ENCODE measurements at regions not wholly inside any gene's neighbourhood (a gene's known extent, or its start where the extent isn't known, plus 50 kb on each side); places are given as distances from the start of the nearest gene placed in this dataset.

- H3K36me3 ChIP-seq (ENCODE audit: control insufficient read depth in 2 of 2, extremely low read depth in 1 of 2, insufficient read depth in 2 of 2, low read length in 2 of 2) = no peaks in the 10 kb centered on the region
- no peaks in the 10 kb centered on the region for H3K9me1 ChIP-seq (ENCODE audit: control insufficient read depth, extremely low read depth, insufficient read depth, low read length)
- H3K9me3 ChIP-seq (ENCODE audit: control insufficient read depth, low read depth, low read length) = no peaks in the 10 kb centered on the region
- FAIRE-seq (no peak), DNase-seq (ENCODE audit: low read depth, low spot score) (no peak)
- H3K79me2 ChIP-seq (ENCODE audit: control insufficient read depth, insufficient read depth, low read length) = no peaks in the 10 kb centered on the region
- H3K27me3 ChIP-seq (ENCODE audit: control insufficient read depth, extremely low read depth, insufficient read depth, low read length) = no peaks in the 10 kb centered on the region
- H3K27ac ChIP-seq (ENCODE audit: control insufficient read depth, insufficient read depth, low read length) = no peak overlapping the region
- H3K4me2 ChIP-seq (ENCODE audit: control insufficient read depth, extremely low read depth, insufficient read depth, low read depth, low read length) = no peak overlapping the region
- no peak overlapping the region for H2AFZ ChIP-seq (ENCODE audit: control insufficient read depth, low read length)
- H4K20me1 ChIP-seq (ENCODE audit: control insufficient read depth, extremely low read depth, insufficient read depth, low read length) = no peaks in the 10 kb centered on the region
- H3K9ac ChIP-seq (ENCODE audit: control insufficient read depth, extremely low read depth, insufficient read depth, low read length) = no peak overlapping the region
- H3K4me3 ChIP-seq (ENCODE audit: control insufficient read depth in 2 of 3, extremely low read depth in 1 of 3, insufficient read depth in 2 of 3, low read depth in 1 of 3, low read length in 3 of 3) = no peak overlapping the region
- TF ChIP-seq EZH2 (IDR thresholded peaks at IDR 0.05; ENCODE audit: low read length) = no peak
- TF ChIP-seq CTCF (optimal IDR thresholded peaks at IDR 0.05 in 1 of 3, IDR thresholded peaks at IDR 0.05 in 1 of 3, conservative IDR thresholded peaks at IDR 0.05 in 1 of 3; ENCODE audit: extremely low read depth in 1 of 3, insufficient read depth in 2 of 3, low read length in 3 of 3) = no peak
- peaks cover 16% of the 10 kb centered on the region for H3K4me1 ChIP-seq (ENCODE audit: control insufficient read depth, extremely low read depth, insufficient read depth, low read length)
- dilution Hi-C loops (cut with MboI; ENCODE audit: extremely low pct_ligation_motif_present, low sequenced_read_pairs) = no loop called here
Measured at GRCh38 chr6:87946669-87947068, 101.0 kb upstream of the SPACA1 start.

- no peaks in the 10 kb centered on the region for H4K20me1 ChIP-seq (ENCODE audit: control insufficient read depth, extremely low read depth, insufficient read depth, low read length)
- peak overlapping the region; percentile 68 for H3K4me2 ChIP-seq (ENCODE audit: control insufficient read depth, extremely low read depth, insufficient read depth, low read depth, low read length)
- peak; percentile 93 for FAIRE-seq
Measured at GRCh38 chr6:87945966-87946365, 101.7 kb upstream of the SPACA1 start.

More at GRCh38 chr6:87945966-87946365, 101.7 kb upstream of the SPACA1 start:
- dilution Hi-C loops (cut with MboI; ENCODE audit: extremely low pct_ligation_motif_present, low sequenced_read_pairs) = no loop called here
- Histone ChIP-seq H3K36me3 (ENCODE audit: control insufficient read depth in 2 of 2, extremely low read depth in 1 of 2, insufficient read depth in 2 of 2, low read length in 2 of 2) (no peaks in the 10 kb centered on the region), H3K9me3 (ENCODE audit: control insufficient read depth, low read depth, low read length) (no peaks in the 10 kb centered on the region), H3K4me3 (ENCODE audit: control insufficient read depth in 2 of 3, extremely low read depth in 1 of 3, insufficient read depth in 2 of 3, low read depth in 1 of 3, low read length in 3 of 3) (no peak overlapping the region), H2AFZ (ENCODE audit: control insufficient read depth, low read length) (peak overlapping the region; percentile 6), H3K79me2 (ENCODE audit: control insufficient read depth, insufficient read depth, low read length) (no peaks in the 10 kb centered on the region), H3K9me1 (ENCODE audit: control insufficient read depth, extremely low read depth, insufficient read depth, low read length) (no peaks in the 10 kb centered on the region), H3K27me3 (ENCODE audit: control insufficient read depth, extremely low read depth, insufficient read depth, low read length) (no peaks in the 10 kb centered on the region), H3K9ac (ENCODE audit: control insufficient read depth, extremely low read depth, insufficient read depth, low read length) (no peak overlapping the region), H3K27ac (ENCODE audit: control insufficient read depth, insufficient read depth, low read length) (peak overlapping the region; percentile 33), H3K4me1 (ENCODE audit: control insufficient read depth, extremely low read depth, insufficient read depth, low read length) (peaks cover 16% of the 10 kb centered on the region)
- peak; percentile 85 for DNase-seq (ENCODE audit: low read depth, low spot score)
- TF ChIP-seq EZH2 (IDR thresholded peaks at IDR 0.05; ENCODE audit: low read length) (no peak), CTCF (optimal IDR thresholded peaks at IDR 0.05 in 1 of 3, IDR thresholded peaks at IDR 0.05 in 1 of 3, conservative IDR thresholded peaks at IDR 0.05 in 1 of 3; ENCODE audit: extremely low read depth in 1 of 3, insufficient read depth in 2 of 3, low read length in 3 of 3) (no peak)
